Right atrium auricular region (tissue), 2 donors: ENCODE measurements at regions not wholly inside any gene's neighbourhood (a gene's known extent, or its start where the extent isn't known, plus 50 kb on each side); places are given as distances from the start of the nearest gene placed in this dataset.

Source experiments
- DNase-seq: peaks from one replicate; pipeline ENCODE4 v3.0.0-alpha.2; 2019; ENCODE audit warnings: low spot score
- H3K27ac ChIP-seq, 2 donors: fragments of 200-600 bp; sonication (generic); 1 replicate in 1 of 2; 2 replicates in 1 of 2; pipeline ENCODE4 v1.5.1; 2016 to 2019
- H3K27me3 ChIP-seq, 2 donors: fragments of 200-600 bp; sonication (generic); one replicate each; pipeline versions ENCODE4 v1.5.1 to v1.6.0; 2017 to 2019
- H3K36me3 ChIP-seq: fragments of 200-600 bp; sonication (generic); one replicate; pipeline ENCODE4 v1.5.1; 2016
- H3K4me1 ChIP-seq, 2 donors: fragments of 200-600 bp; sonication (generic); one replicate each; pipeline versions ENCODE4 v1.5.1 to v1.6.0; 2017 to 2019
- H3K4me3 ChIP-seq, 2 donors: fragments of 200-600 bp; sonication (generic); 1 replicate in 1 of 2; 2 replicates in 1 of 2; pipeline ENCODE4 v1.5.1; 2017 to 2019; ENCODE audit warnings: mild to moderate bottlenecking in 1 of 2, moderate library complexity in 1 of 2
- H3K9me3 ChIP-seq, 2 donors: fragments of 200-600 bp; sonication (generic); one replicate each; pipeline ENCODE4 v1.5.1; 2019
- CTCF ChIP-seq, 2 donors: fragments of 200-600 bp; sonication (generic); IDR thresholded peaks; one replicate each; pipeline ENCODE4 v1.5.1; 2019; ENCODE audit warnings: antibody characterized with exemption in 2 of 2

GRCh38 chr2:196500686-196501431 is 138.7 kb upstream of the CCDC150 start:
- no peak overlapping the region for H3K27ac ChIP-seq
- no peak for DNase-seq
- no peaks in the 10 kb centered on the region for H3K27me3 ChIP-seq
- H3K4me1 ChIP-seq: no peaks in the 10 kb centered on the region
- TF ChIP-seq CTCF (IDR thresholded peaks at IDR 0.05): no peak
- peaks cover 0 to 7% of the 10 kb centered on the region in 2 donors for H3K9me3 ChIP-seq
- no peak overlapping the region for H3K4me3 ChIP-seq
- H3K36me3 ChIP-seq: no peaks in the 10 kb centered on the region

GRCh38 chr2:196501836-196502235 is 137.7 kb upstream of the CCDC150 start:
- DNase-seq: no peak
- no peak for TF ChIP-seq CTCF (IDR thresholded peaks at IDR 0.05)
- no peak overlapping the region for H3K4me3 ChIP-seq

GRCh38 chr2:196502386-196502785 is 137.1 kb upstream of the CCDC150 start:
- no peak for DNase-seq
- Histone ChIP-seq H3K4me1 (no peaks in the 10 kb centered on the region), H3K4me3 (no peak overlapping the region), H3K27ac (no peak overlapping the region), H3K36me3 (no peaks in the 10 kb centered on the region), H3K9me3 (peaks cover 0 to 7% of the 10 kb centered on the region in 2 donors), H3K27me3 (no peaks in the 10 kb centered on the region)
- no peak for TF ChIP-seq CTCF (IDR thresholded peaks at IDR 0.05)

More at GRCh38 chr2:196501836-196502235, 137.7 kb upstream of the CCDC150 start:
- no peaks in the 10 kb centered on the region for H3K4me1 ChIP-seq
- no peak overlapping the region for H3K27ac ChIP-seq
- no peaks in the 10 kb centered on the region for H3K36me3 ChIP-seq
- peaks cover 0 to 7% of the 10 kb centered on the region in 2 donors for H3K9me3 ChIP-seq
- H3K27me3 ChIP-seq: no peaks in the 10 kb centered on the region

- no peak for TF ChIP-seq CTCF (IDR thresholded peaks at IDR 0.05)
- Histone ChIP-seq H3K27ac (no peak overlapping the region), H3K36me3 (no peaks in the 10 kb centered on the region), H3K4me3 (no peak overlapping the region), H3K27me3 (no peaks in the 10 kb centered on the region), H3K9me3 (peaks cover 0 to 7% of the 10 kb centered on the region in 2 donors), H3K4me1 (no peaks in the 10 kb centered on the region)
- DNase-seq: no peak
These were observed 136.1 kb upstream of the CCDC150 start for GRCh38 chr2:196503398-196503797.

- no peak for TF ChIP-seq CTCF (IDR thresholded peaks at IDR 0.05)
- H3K4me1 ChIP-seq: no peaks in the 10 kb centered on the region
- H3K27ac ChIP-seq: no peak overlapping the region
- no peak overlapping the region for H3K4me3 ChIP-seq
- no peaks in the 10 kb centered on the region for H3K9me3 ChIP-seq
- H3K36me3 ChIP-seq: no peaks in the 10 kb centered on the region
- no peaks in the 10 kb centered on the region for H3K27me3 ChIP-seq
- DNase-seq: no peak
These were observed 134.7 kb upstream of the CCDC150 start for GRCh38 chr2:196504788-196505187.

- Histone ChIP-seq H3K27me3 (no peaks in the 10 kb centered on the region), H3K27ac (no peak overlapping the region), H3K9me3 (no peaks in the 10 kb centered on the region), H3K4me3 (no peak overlapping the region), H3K4me1 (peaks cover 0 to 11% of the 10 kb centered on the region in 2 donors), H3K36me3 (no peaks in the 10 kb centered on the region)
- TF ChIP-seq CTCF (IDR thresholded peaks at IDR 0.05): no peak
- no peak for DNase-seq
These were observed 129.3 kb upstream of the CCDC150 start for GRCh38 chr2:196510246-196510645.
